ENCODE measurements at regions not wholly inside any gene's neighbourhood (a gene's known extent, or its start where the extent isn't known, plus 50 kb on each side); places are given as distances from the start of the nearest gene placed in this dataset.

- H3K4me3 ChIP-seq: no peak overlapping the region
- H3K27ac ChIP-seq: no peak overlapping the region
- TF ChIP-seq CTCF (IDR thresholded peaks at IDR 0.05): no peak
- TF ChIP-seq POLR2A (IDR thresholded peaks at IDR 0.05): no peak
- no peaks in the 10 kb centered on the region for H3K4me1 ChIP-seq
- no peak for DNase-seq
- no peaks in the 10 kb centered on the region for H3K36me3 ChIP-seq (ENCODE audit: low read depth, missing control alignments)
- intact Hi-C loops (cut with DNase I; ENCODE audit: low total_unique reads): no loop called here
- H3K27me3 ChIP-seq: no peaks in the 10 kb centered on the region
- 88 to 97% methylated on average over 1 of the region's 1 CpG for WGBS, 2 donors
- H3K9me3 ChIP-seq: no peaks in the 10 kb centered on the region
Measured at GRCh38 chr1:88101041-88101440, 583.0 kb upstream of the PKN2 start.

- DNase-seq: no peak
- Histone ChIP-seq H3K36me3 (ENCODE audit: low read depth, missing control alignments) (no peaks in the 10 kb centered on the region), H3K27ac (no peak overlapping the region), H3K4me3 (no peak overlapping the region), H3K9me3 (no peaks in the 10 kb centered on the region), H3K4me1 (no peaks in the 10 kb centered on the region), H3K27me3 (no peaks in the 10 kb centered on the region)
- TF ChIP-seq CTCF (IDR thresholded peaks at IDR 0.05) (no peak), POLR2A (IDR thresholded peaks at IDR 0.05) (no peak)
- WGBS, 2 donors: 52 to 70% methylated on average over 1 of the region's 1 CpG
- intact Hi-C loops (cut with DNase I; ENCODE audit: low total_unique reads): no loop called here
Measured at GRCh38 chr1:88104236-88104635, 579.8 kb upstream of the PKN2 start.

GRCh38 chr1:88104886-88105285 is 579.2 kb upstream of the PKN2 start:
- DNase-seq: no peak
- Histone ChIP-seq H3K4me3 (no peak overlapping the region), H3K9me3 (no peaks in the 10 kb centered on the region), H3K27ac (no peak overlapping the region), H3K27me3 (no peaks in the 10 kb centered on the region), H3K4me1 (no peaks in the 10 kb centered on the region), H3K36me3 (ENCODE audit: low read depth, missing control alignments) (no peaks in the 10 kb centered on the region)
- 62 to 64% methylated on average over 2 of the region's 2 CpGs for WGBS, 2 donors
- TF ChIP-seq CTCF (IDR thresholded peaks at IDR 0.05): no peak
- TF ChIP-seq POLR2A (IDR thresholded peaks at IDR 0.05): no peak
- intact Hi-C loops (cut with DNase I; ENCODE audit: low total_unique reads): no loop called here

GRCh38 chr1:88111816-88112215 is 572.3 kb upstream of the PKN2 start:
- H3K36me3 ChIP-seq (ENCODE audit: low read depth, missing control alignments): no peaks in the 10 kb centered on the region
- H3K27ac ChIP-seq: no peak overlapping the region
- H3K4me1 ChIP-seq: no peaks in the 10 kb centered on the region
- no peak for DNase-seq
- H3K4me3 ChIP-seq: no peak overlapping the region
- H3K9me3 ChIP-seq: no peaks in the 10 kb centered on the region
- WGBS, 2 donors: 88 to 97% methylated on average over 3 of the region's 3 CpGs
- intact Hi-C loops (cut with DNase I; ENCODE audit: low total_unique reads): no loop called here
- no peaks in the 10 kb centered on the region for H3K27me3 ChIP-seq
- TF ChIP-seq POLR2A (IDR thresholded peaks at IDR 0.05) (no peak), CTCF (IDR thresholded peaks at IDR 0.05) (no peak)

GRCh38 chr1:88117597-88117996 is 566.5 kb upstream of the PKN2 start:
- Histone ChIP-seq H3K9me3 (no peaks in the 10 kb centered on the region), H3K4me3 (no peak overlapping the region), H3K27me3 (no peaks in the 10 kb centered on the region), H3K27ac (no peak overlapping the region), H3K36me3 (ENCODE audit: low read depth, missing control alignments) (no peaks in the 10 kb centered on the region), H3K4me1 (no peaks in the 10 kb centered on the region)
- intact Hi-C loops (cut with DNase I; ENCODE audit: low total_unique reads): no loop called here
- 77 to 82% methylated on average over 4 of the region's 4 CpGs for WGBS, 2 donors
- no peak for TF ChIP-seq POLR2A (IDR thresholded peaks at IDR 0.05)
- TF ChIP-seq CTCF (IDR thresholded peaks at IDR 0.05): no peak
- no peak for DNase-seq

All from testis (tissue), 2 donors.